AG04449 (cell line): ENCODE measurements at regions not wholly inside any gene's neighbourhood (a gene's known extent, or its start where the extent isn't known, plus 50 kb on each side); places are given as distances from the start of the nearest gene placed in this dataset.
"Not testable (repeated sequence)": the region's sequence is repeated elsewhere in the genome, so short reads cannot be mapped to it uniquely, and the experiment has no call there.

ENCODE experiments used
- CTCF ChIA-PET: fragments of 350-600 bp; formaldehyde crosslinking; extraction: SDS; loops from one replicate; lab custom pipeline; 2021; ENCODE audit warnings: antibody characterized with exemption; lab: Yijun Ruan, JAX
- POLR2A ChIA-PET: fragments of 400-600, 350-600 bp; formaldehyde crosslinking; extraction: SDS; loops from one replicate; lab custom pipeline; 2020; ENCODE audit warnings: antibody characterized with exemption, inconsistent platforms; lab: Yijun Ruan, JAX
- DNase-seq: peaks from one replicate; pipeline ENCODE4 v3.0.0-alpha.2; 2010; ENCODE audit warnings: low read depth, low spot score
- H3K4me3 ChIP-seq: 2 replicates; pipeline ENCODE4 v1.5.1; 2011; ENCODE audit warnings: low read depth, mild to moderate bottlenecking, control low read depth, low read length
- CTCF ChIP-seq: IDR thresholded peaks from one replicate; pipeline ENCODE4 v1.5.1; 2011; ENCODE audit warnings: mild to moderate bottlenecking, moderate library complexity, low read length, control low read depth, inconsistent platforms; ENCODE audit not compliant: insufficient read depth; ENCODE audit errors: missing control alignments

GRCh38 chr4:183012879-183013729 lies 86.0 kb upstream of the WWC2 start:
- no peak overlapping the region for H3K4me3 ChIP-seq
- POLR2A ChIA-PET, result no interaction called here
- no peak for DNase-seq
- TF ChIP-seq CTCF, result no peak
- CTCF ChIA-PET, result interaction anchor here (0.9 kb wide), 1 partner anchor 75 kb away, joined by 3 read pairs; no protein-coding TSS in a partner anchor

- CTCF ChIA-PET, result no interaction called here
- no peak for TF ChIP-seq CTCF
- no peak overlapping the region for H3K4me3 ChIP-seq
- POLR2A ChIA-PET, result no interaction called here
- no peak for DNase-seq
Observed at GRCh38 chr4:183011213-183011907, 87.7 kb upstream of the WWC2 start.

GRCh38 chr4:183008492-183008891 lies 90.6 kb upstream of the WWC2 start:
- TF ChIP-seq CTCF, result no peak
- ChIA-PET CTCF (no interaction called here), POLR2A (no interaction called here)
- DNase-seq, result no peak
- no peak overlapping the region for H3K4me3 ChIP-seq

- DNase-seq, POLR2A ChIA-PET, H3K4me3 ChIP-seq, CTCF ChIA-PET: not testable (repeated sequence)
Observed at GRCh38 chr4:183004370-183004769, 87.2 kb upstream of the DCTD start.

- TF ChIP-seq CTCF, result no peak
- DNase-seq, result no peak
- no peak overlapping the region for H3K4me3 ChIP-seq
- ChIA-PET POLR2A (no interaction called here), CTCF (no interaction called here)
Observed at GRCh38 chr4:182994171-182994570, 77.0 kb upstream of the DCTD start.

- TF ChIP-seq CTCF, result no peak
Observed at GRCh38 chr4:182978152-182978827, 61.1 kb upstream of the DCTD start.

More at GRCh38 chr4:182978152-182978827, 61.1 kb upstream of the DCTD start:
- no peak overlapping the region for H3K4me3 ChIP-seq
- peak; percentile 28 for DNase-seq
- ChIA-PET CTCF (interaction anchor here (0.9 kb wide), 1 partner anchor 284 kb away, joined by 4 read pairs; no protein-coding TSS in a partner anchor), POLR2A (interaction anchor here (0.6 to 1.2 kb wide), 2 partner anchors 60 to 62 kb away, joined by 3 to 5 read pairs; no protein-coding TSS in a partner anchor)
